IPS-18c (cell line): ENCODE measurements at regions not wholly inside any gene's neighbourhood (a gene's known extent, or its start where the extent isn't known, plus 50 kb on each side); places are given as distances from the start of the nearest gene placed in this dataset.
"Not testable (repeated sequence)": the region's sequence is repeated elsewhere in the genome, so short reads cannot be mapped to it uniquely, and the experiment has no call there.

Source experiments
- H3K4me3 ChIP-seq: 2 replicates; pipeline ENCODE4 v1.7.0; 2013; ENCODE audit warnings: low read depth, mild to moderate bottlenecking, low read length, moderate library complexity; ENCODE audit not compliant: insufficient read depth
- H3K9me3 ChIP-seq: one replicate; pipeline ENCODE4 v1.6.1; 2013; ENCODE audit warnings: mild to moderate bottlenecking, low read length, moderate library complexity; ENCODE audit not compliant: control insufficient read depth, insufficient read depth

GRCh38 chr13:57874530-57874929 lies 243.0 kb downstream of the PCDH17 start:
- H3K9me3 ChIP-seq = no peaks in the 10 kb centered on the region
- H3K4me3 ChIP-seq = no peak overlapping the region

- no peak overlapping the region for H3K4me3 ChIP-seq
- H3K9me3 ChIP-seq = no peaks in the 10 kb centered on the region
Observed at GRCh38 chr13:57877601-57878000, 246.1 kb downstream of the PCDH17 start.

GRCh38 chr13:57878291-57878690 lies 246.7 kb downstream of the PCDH17 start:
- no peak overlapping the region for H3K4me3 ChIP-seq
- no peaks in the 10 kb centered on the region for H3K9me3 ChIP-seq

GRCh38 chr13:57897225-57897624 lies 265.7 kb downstream of the PCDH17 start:
- no peaks in the 10 kb centered on the region for H3K9me3 ChIP-seq
- H3K4me3 ChIP-seq = no peak overlapping the region

DNA sequence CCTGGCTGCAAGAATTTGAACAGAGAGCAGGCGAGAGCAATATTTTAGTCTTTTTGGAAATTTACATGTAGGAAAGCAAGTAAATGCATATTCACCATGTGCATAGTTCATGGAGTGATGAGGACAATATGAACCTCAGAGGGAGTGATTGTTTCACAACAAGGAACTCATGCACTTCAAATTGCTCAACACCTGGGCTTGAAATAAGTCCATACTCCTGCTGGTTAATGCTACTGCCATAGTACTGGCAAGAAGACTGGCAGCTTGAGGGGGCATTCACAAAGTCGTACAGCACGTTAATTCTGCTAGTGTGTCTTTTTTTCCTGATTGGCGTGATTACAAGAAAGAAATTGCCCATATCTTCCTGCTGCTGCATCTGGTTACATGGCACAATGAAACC lies 267.6 kb downstream of the PCDH17 start:
- H3K4me3 ChIP-seq = no peak overlapping the region

GRCh38 chr13:57909833-57910232 lies 278.3 kb downstream of the PCDH17 start:
- not testable (repeated sequence) for H3K4me3 ChIP-seq, H3K9me3 ChIP-seq

More for the DNA sequence above, 267.6 kb downstream of the PCDH17 start:
- H3K9me3 ChIP-seq = no peaks in the 10 kb centered on the region

DNA sequence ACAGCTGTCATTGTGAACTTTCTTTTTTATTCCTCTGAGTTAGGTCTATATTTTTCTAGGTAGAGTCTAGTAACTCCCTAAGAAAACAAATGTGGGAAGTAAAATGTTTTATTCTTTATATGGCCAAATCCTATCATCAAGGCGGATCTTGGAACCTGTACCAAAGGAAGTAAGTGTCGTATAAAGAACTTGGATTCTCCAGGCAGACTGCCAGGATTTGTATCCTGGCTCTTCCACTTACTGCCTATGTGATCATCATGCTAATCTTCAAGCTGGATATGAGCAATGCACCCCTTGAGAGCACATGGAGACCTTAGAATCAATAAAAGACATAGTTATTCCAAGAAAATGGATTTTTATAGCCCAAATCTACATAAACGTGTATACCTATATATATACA lies 286.5 kb downstream of the PCDH17 start:
- no peak overlapping the region for H3K4me3 ChIP-seq
- H3K9me3 ChIP-seq = no peaks in the 10 kb centered on the region

DNA sequence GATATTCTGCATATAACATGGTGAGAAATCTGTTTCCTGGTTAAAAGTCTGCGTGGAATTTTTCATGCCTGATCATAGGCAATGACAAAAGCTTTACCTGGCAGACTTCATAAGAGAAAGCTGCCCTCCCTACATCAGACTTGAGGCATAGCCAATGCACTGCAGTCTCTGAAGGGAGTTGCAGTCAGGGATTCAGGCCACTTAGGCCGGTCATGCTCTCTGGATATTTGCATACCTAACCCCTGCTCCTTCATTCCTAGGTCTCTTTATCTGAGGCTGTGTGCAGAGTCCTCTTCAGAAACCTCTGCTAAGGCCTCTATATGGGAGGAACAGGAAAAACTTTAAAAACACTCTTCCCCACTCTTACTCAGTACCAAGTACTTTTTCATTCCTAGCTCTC lies 287.4 kb downstream of the PCDH17 start:
- no peak overlapping the region for H3K4me3 ChIP-seq
- H3K9me3 ChIP-seq = no peaks in the 10 kb centered on the region

DNA sequence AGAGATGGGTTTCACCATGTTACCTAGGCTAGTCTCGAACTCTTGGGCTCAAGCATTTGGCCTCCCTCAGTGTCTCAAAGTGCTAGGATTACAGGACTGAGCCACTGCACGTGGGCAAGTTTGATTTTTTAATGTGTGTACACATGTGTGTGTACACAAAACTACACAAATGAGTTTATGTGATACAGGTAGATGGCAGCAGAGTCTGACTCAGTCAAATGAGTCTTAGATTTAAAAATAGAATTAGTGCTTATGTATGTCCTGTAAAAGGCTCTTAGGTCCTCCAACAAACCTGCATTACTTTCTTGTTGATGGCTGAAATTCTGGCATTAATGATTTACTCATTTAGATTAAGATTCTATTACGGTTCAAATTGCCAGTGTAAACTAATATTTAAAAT lies 293.7 kb downstream of the PCDH17 start:
- no peaks in the 10 kb centered on the region for H3K9me3 ChIP-seq

GRCh38 chr13:57925751-57926150 lies 294.2 kb downstream of the PCDH17 start:
- Histone ChIP-seq H3K4me3 (no peak overlapping the region), H3K9me3 (no peaks in the 10 kb centered on the region)

More for the DNA sequence above, 293.7 kb downstream of the PCDH17 start:
- H3K4me3 ChIP-seq = no peak overlapping the region

DNA sequence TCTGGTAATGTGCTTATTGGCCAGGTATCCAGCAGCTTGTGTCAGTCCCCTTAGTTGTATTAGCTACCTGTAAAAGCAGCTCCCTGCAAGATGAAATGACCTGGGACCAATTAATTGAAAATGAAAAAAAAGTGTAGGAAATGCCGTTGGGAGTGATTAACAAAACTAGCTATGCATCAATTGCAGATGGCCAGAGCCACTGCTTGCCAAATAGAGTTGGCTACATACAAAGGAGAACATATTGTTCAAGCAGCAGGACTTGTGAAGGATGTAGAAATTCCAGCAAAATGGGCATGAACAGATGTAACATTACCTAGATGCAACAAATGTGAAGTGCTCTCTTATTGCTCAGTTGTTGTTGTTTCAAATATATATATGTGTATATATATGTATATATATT lies 300.5 kb downstream of the PCDH17 start:
- H3K4me3 ChIP-seq = no peak overlapping the region
- H3K9me3 ChIP-seq = no peaks in the 10 kb centered on the region

- H3K9me3 ChIP-seq = no peaks in the 10 kb centered on the region
- no peak overlapping the region for H3K4me3 ChIP-seq
Observed at GRCh38 chr13:57933606-57934005, 302.1 kb downstream of the PCDH17 start.

DNA sequence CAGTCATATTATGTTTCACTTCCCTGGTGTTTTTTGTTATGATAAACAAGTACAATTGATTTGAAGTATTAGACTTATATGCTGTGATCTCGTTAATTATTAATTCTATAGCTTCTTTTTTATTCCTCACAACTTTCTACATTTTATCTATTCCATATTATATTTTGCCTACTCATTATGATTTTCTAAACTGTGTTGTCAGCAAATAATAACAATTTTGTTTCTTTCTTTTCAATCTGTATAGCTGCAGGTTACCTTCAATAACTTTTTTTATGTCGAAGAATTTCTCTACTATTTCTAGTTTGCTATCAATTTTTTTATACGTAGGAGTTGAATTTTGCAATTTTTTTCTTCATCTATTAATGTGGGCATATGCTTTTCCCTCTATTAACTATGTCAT lies 304.4 kb downstream of the PCDH17 start:
- no peaks in the 10 kb centered on the region for H3K9me3 ChIP-seq
- H3K4me3 ChIP-seq = no peak overlapping the region

- Histone ChIP-seq H3K4me3 (no peak overlapping the region), H3K9me3 (no peaks in the 10 kb centered on the region)
Observed at GRCh38 chr13:57946361-57946760, 314.8 kb downstream of the PCDH17 start.

DNA sequence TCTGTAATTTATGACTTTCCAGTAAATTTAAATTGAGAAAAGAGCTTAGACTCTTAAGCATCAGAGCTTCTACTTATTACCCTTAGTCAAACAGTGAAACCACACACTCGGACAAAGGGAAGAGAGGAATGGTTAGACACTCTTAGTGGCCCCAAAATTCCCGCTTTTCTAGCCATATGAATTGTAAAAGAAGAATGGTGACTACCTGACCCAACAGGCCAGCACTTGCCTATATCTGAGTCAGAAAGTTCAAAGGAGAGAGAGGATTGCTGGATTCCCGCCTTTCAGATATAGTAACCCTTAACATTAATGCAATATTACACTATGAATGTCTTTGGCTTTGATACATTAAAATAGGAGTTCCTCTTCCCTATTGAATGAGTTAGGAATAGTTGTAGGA lies 317.3 kb downstream of the PCDH17 start:
- H3K9me3 ChIP-seq = peaks cover 3% of the 10 kb centered on the region
- no peak overlapping the region for H3K4me3 ChIP-seq

GRCh38 chr13:57969951-57970350 lies 338.4 kb downstream of the PCDH17 start:
- peaks cover 4% of the 10 kb centered on the region for H3K9me3 ChIP-seq
- H3K4me3 ChIP-seq = no peak overlapping the region

DNA sequence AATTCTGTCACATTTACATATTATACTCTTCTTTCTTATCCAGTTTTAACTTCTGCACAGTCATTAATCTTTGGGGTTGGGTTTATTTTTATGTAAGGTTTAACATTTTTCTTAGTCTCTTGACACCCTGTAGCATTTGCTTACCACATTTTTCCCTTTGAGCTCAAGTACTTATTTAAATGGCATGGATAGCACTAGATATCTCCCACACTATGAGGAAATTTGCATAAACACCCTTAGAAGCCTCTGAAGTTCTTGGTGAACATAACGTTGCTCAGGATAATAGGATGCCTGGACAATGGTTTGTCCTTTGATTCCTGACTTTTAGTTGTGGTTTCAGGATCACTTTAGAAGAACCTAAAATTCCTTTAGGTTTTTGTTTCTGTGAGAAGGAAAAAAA lies 338.9 kb downstream of the PCDH17 start:
- Histone ChIP-seq H3K9me3 (peaks cover 4% of the 10 kb centered on the region), H3K4me3 (no peak overlapping the region)

DNA sequence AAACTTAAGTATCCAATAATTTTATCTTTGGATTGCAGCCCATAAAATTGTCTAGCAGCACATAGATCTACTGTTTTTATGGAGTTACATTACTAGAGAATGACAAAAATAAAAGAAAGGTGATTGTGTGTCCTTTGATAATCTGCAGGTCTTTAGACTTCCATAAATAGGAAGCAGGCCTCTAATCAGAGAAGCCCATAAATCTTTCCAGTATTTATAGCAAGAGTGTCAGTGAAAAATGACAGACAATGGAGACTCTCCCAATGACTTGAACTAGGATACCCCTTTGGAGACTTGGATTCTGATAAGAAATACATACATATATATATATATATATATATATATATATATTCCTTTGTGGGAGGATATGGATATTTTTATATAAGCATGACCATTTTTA lies 351.2 kb downstream of the PCDH17 start:
- Histone ChIP-seq H3K9me3 (no peaks in the 10 kb centered on the region), H3K4me3 (no peak overlapping the region)

- Histone ChIP-seq H3K9me3 (no peaks in the 10 kb centered on the region), H3K4me3 (no peak overlapping the region)
Observed at GRCh38 chr13:57988276-57988675, 356.7 kb downstream of the PCDH17 start.

DNA sequence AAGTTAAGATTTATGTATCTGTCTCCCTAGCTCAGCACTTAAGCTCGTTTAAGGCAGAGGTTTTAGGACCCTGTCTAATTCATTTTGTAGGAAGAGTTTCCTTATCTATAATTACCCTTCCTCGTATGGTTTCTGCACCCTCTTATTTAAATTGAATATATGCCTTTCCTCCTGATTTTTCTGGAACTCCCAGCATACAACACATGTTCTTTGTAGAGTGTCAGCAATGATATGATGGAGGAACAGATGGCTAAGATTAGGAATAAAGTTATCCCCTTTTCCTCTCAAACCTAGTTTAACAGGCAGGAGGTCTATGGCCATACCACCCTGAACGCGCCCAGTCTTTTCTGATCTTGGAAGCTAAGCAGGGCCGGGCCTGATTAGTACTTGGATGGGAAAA lies 359.5 kb downstream of the PCDH17 start:
- no peak overlapping the region for H3K4me3 ChIP-seq
- H3K9me3 ChIP-seq = no peaks in the 10 kb centered on the region
